Stimulated activated CD8-positive, alpha-beta memory T cell treated with anti-CD3 and anti-CD28 coated beads, Interleukin-2, amount 100 ng/mL, for 1 hour (primary cell): ENCODE measurements at regions not wholly inside any gene's neighbourhood (a gene's known extent, or its start where the extent isn't known, plus 50 kb on each side); places are given as distances from the start of the nearest gene placed in this dataset.

ENCODE experiments used
- DNase-seq, 2 donors: peaks; one replicate each; pipeline ENCODE4 v3.0.0-alpha.2; 2020; ENCODE audit warnings: low read depth in 2 of 2

DNA sequence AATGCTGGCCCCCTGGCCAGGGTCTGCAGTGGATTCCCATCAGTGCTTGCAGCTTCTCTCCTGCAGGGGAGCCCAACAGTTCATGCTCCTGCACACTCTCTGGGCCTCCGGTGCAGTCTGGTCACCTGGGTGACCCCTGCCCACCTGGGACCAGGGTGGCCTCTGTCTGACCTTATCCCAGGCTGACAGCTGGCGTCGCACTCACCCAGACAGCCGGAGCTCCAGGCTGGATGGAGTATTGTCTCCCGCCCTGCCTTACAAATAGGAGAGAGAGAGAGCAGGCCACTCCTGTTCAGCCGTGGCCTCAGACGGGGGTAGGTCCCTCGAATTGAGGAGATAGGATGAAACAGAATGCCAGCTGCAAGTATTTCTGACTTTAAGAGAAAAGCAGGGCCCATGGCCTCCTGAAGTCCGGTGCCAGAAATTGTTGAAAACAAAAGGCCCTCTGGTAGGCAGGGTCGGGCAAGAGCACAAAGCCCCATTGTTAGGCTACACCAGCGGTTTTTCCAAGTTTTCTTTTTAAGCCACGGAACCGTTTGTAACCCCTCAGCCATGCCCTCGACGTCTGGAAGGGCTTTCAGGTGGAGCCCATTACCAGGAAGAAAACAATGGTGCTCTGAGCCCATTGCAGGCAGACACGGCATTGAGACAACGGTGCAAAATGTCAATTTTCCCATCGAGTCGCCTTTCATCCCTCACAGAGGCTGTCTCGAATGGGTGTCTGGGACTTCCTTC, 258.4 kb downstream of the BCL11A start:
- no peak for DNase-seq

- no peak for DNase-seq
These were observed 261.2 kb downstream of the BCL11A start for GRCh38 chr2:60292242-60292641.

DNA sequence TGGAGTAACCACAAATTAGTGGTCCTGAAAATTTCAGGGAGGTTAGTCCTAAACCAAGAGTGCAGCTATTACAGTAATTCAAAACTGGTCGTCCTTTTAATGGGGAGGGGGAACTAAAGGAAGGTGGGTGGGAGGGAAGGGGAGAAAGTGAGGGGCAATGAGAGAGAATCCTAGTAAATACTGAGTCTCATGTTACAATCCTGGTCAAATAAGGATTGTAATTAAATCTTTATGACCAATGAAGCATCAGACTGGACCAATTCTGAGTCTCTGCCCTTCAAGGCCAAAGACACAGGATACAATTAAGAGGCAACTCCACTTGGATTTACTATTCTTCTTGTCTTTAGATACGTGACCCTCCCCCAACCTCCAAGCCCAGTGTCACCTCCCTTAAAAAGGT, 262.9 kb downstream of the BCL11A start:
- DNase-seq: no peak

DNA sequence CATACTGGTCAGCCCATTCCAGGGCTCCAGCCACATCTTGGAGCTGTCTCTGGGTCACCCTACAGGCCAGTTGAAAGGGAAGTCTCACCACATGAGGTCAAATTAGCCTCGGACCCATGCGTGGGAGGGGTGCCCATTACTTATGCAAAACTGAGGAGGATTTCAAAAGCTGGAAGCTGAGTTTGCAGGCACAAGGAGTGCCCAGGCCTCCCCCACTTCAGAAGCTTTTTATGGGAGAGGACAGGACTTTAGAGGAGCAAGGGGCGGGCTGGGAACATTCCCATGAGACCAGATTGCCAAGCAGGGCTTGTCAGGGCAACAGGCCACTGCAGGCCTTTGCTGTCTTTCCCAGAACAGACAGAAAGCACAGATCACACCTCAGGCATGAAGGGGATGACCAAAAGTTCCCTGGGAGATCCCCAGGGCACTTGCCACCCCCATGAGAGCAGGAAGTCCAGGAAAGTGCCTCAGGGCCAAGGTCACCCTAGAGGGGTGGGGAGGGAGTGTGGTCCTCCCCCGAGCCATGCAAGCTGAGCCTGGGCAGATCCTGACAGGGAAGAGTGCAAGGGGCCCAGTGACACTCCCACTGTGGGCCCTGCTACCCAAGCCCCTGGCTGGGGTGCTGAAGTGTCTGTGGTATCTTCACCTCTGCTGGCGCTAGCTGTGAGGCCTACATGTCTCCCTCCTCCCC, 267.7 kb downstream of the BCL11A start:
- DNase-seq: no peak

- DNase-seq: no peak
These were observed 269.8 kb downstream of the BCL11A start for GRCh38 chr2:60283626-60284025.

DNA sequence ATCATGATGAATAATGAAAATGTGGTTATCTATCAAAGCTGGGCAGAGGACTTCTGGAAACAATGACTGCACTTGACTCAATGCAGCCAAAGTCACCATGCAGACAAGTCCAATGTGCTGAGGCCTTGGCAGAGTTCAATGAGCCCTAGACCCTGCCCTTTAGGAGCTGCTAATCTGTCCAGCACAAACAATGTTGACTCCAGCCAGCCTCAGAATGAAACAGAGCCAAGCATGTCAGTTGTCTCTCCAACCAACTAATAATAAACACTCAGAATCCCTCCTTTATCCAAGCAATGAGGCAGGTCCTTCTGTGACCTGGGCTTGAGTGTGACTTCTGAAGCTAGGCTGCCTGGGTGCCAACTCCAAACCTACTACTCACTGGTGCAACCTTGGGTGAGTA, 270.6 kb downstream of the BCL11A start:
- DNase-seq: no peak

GRCh38 chr2:60281730-60282129, 271.7 kb downstream of the BCL11A start:
- DNase-seq: no peak

DNA sequence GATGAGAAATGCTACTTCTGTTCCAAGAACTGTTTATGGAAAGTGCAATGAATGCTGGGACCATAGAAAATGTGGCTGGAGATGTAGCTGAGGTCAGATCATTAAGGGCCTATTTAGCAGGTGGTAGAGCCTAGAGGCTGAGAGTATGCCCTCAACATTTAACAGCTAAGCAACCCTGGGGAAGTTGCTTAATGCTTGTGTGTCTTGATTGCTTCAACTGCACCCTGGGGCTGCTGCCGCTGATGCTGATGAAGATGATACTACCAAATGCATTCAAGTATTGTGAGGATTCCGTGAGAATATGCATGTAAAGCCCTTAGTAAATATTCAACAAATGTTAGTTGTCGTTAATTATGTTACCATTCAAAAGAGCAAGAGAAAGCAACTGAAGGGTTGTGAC, 273.2 kb downstream of the BCL11A start:
- DNase-seq: no peak

GRCh38 chr2:60278906-60279305, 274.5 kb downstream of the BCL11A start:
- no peak for DNase-seq

- DNase-seq: no peak
These were observed 277.5 kb downstream of the BCL11A start for GRCh38 chr2:60275958-60276357.

DNA sequence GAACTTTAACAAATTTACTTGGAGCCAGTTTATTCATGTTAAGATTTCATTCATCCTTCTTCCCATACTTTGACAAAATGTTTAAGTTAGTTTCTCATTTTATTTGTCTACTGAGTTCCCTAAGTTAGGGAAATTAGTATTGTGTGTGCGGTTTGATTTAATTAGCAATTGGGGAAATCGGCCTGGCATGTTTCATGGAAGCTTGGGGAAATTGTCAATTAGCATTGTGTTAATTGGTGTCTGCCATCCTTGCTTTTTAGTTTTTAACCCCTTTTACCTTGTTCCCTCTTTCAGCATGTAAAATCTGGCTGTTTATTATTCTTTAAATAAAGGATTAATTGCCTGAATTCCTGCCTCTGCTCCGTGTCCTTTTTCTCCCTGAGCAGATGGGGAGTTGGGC, 279.6 kb downstream of the BCL11A start:
- no peak for DNase-seq

DNA sequence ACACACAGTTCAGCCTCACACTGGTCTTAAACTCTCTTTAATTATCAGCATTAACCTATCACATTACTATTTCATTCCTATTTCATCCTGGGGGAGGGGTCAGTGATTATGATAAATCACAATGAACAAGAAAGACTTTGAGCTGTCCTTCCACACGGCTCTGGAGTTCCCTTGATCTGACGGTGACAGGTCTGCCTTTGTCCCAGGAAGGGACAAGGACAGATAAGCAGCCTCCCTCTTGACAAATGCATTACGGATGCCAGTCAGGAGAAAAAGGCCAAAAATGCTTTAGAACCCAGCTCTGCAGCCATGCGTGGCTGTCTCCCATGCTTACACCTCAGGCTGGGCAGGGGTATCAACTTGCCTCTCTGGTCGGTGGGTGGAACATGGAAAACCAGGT, 281.7 kb downstream of the BCL11A start:
- no peak for DNase-seq

DNA sequence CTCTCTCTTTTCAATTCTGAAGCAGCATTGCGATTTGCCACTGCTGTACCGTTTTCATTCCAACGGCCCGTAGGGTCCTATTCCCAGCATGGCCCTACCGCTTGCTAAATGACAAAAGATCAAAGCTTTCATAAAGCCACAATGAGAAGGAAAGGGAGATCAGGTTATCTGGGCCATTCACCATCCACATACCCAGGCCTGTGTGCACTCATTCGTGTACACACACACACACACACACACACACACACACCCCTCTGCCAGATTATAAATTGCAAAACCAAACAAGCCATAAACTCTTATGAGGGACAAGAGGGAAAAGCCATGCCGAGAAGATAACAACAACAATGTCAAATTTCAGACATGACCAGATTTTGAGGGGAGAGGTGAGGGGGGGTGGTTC, 282.3 kb downstream of the BCL11A start:
- DNase-seq: no peak

- DNase-seq: no peak
These were observed 284.8 kb downstream of the BCL11A start for GRCh38 chr2:60268661-60269060.

- DNase-seq: no peak
These were observed 285.4 kb downstream of the BCL11A start for GRCh38 chr2:60268032-60268431.

DNA sequence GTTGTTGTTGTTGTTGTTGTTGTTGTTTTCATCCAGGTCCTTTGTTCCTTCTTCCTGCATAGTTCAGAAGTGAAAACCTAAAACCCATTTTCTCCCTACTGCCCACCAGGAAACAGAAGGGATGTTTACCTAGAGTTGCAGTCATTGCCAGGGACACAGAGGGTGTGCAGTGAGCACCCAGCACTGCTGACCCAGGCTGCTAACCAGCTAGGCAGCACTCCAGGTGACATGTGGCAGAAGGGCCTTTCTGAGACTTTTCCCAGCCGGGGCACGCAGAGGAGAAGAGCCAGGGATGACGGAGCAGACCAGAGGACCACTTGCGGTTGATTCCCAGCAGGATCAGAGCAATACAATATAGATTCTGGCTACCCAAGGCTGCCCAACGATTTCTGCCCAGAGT, 286.3 kb downstream of the BCL11A start:
- DNase-seq: no peak

GRCh38 chr2:60262178-60262577, 291.3 kb downstream of the BCL11A start:
- DNase-seq: no peak

DNA sequence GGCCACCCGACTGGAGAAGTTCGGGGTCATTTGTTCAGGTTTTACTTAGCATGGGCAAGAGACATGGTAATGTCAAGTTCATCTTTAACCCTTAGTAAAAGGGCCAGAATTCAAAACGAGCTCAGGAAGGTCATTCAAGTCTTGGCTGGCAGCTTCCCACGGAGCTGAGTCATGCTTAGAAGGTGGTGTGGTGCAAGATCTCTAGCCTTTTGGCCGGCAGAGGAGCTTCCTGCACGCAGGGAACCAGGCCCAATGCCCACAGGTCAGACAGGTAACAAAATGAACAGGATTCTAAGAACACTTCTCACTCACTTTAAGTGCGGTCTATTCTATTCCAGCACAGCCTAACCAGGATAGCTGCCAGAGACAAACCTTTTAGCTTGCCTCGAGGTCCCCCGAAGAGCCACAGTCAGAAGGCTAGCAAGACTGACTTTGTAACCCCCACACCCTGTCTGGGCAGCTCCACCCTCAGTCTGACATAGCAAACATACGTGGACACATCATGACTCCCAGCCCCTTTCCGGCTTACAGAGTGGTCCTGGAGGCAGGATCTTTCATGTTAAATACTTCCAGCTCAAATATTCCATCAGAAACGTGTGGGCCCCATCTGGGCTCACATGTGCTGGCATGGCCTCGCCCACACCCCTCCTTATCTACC, 292.7 kb downstream of the BCL11A start:
- DNase-seq: no peak

DNA sequence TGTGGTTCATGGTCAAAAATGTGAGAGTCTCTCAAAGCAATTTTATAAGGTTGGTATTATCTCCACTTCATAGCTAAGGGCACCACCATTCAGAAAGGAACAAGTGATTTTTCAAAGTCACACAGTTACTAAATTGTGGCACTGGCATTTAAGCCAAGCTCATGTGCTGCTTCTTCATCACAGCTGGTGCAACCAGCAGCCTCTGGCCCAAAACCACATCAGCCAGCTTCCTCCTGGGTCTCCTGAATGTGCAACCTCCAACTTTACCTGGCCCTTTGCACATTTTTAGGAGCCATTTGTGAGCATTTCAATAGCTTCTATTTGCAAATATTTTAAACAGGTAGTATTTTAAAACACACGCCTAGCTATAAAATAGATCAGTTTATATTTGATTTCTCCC, 293.7 kb downstream of the BCL11A start:
- DNase-seq: no peak

GRCh38 chr2:60252581-60253150, 300.8 kb downstream of the BCL11A start:
- no peak for DNase-seq

DNA sequence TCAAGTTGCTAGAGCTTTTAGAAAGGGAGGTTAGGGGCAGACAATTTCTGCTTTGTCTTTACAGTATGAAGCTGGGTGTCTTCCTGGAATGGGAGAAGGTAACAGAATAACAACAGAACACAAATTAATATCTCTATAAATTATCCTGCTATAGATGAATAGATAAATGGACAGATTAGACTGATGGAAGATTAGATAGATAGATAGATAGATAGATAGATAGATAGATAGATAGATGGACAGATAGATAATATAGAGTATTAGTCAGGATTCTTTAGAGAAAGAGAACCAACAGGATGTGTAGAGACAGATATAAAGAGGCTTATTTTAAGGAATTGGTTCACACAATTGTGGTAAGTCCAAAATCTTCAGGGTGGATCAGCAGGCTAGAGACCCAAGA, 302.2 kb downstream of the BCL11A start:
- DNase-seq: no peak

GRCh38 chr2:60249879-60250278, 303.6 kb downstream of the BCL11A start:
- no peak for DNase-seq

DNA sequence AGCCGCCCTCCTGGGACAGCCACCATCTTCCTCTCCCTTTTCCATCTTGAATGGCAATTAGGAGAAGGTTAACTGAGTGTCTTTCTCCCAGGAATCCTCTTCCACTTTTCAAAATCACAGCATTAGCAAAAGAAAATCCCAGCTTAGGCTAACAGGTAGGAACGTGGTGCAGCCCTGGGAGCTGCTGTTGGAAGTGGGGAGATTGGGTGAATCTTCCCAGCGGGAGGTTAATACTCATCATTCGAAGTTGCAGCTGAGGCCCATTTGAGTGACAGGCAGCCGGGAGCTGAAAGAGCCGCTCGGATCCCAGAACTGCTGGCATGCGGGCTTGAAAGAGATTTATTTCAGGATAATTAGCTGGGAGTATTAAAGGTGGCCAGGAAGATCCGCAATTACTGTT, 306.0 kb downstream of the BCL11A start:
- no peak for DNase-seq
